ENCODE measurements at regions not wholly inside any gene's neighbourhood (a gene's known extent, or its start where the extent isn't known, plus 50 kb on each side); places are given as distances from the start of the nearest gene placed in this dataset.

- H3K9me2 ChIP-seq (ENCODE audit: insufficient read depth, low read length), result no peaks in the 10 kb centered on the region
- no peaks in the 10 kb centered on the region for H3K36me3 ChIP-seq (ENCODE audit: insufficient read depth, low read length)
- no peaks in the 10 kb centered on the region for H4K20me1 ChIP-seq (ENCODE audit: insufficient read depth, low read length)
- no peaks in the 10 kb centered on the region for H3K79me2 ChIP-seq (ENCODE audit: insufficient read depth, low read depth, low read length)
- no peak for DNase-seq (ENCODE audit: low spot score)
- no TSS peak for BruUV-seq (replicated peaks)
- TF ChIP-seq CTCF (conservative IDR thresholded peaks at IDR 0.05; ENCODE audit: low read length), result no peak
- no peak for TF ChIP-seq EZH2phosphoT487 (IDR thresholded peaks at IDR 0.05; ENCODE audit: borderline replicate concordance, low read depth, low read length)
- POLR2A ChIA-PET, result no interaction called here
- no peak overlapping the region for H3K4me3 ChIP-seq (ENCODE audit: low read depth, low read length, poor library complexity, severe bottlenecking)
- intact Hi-C loops (cut with micrococcal nuclease; ENCODE audit: unreplicated experiment), result no loop called here
- CTCF ChIA-PET (ENCODE audit: unreplicated experiment), result no interaction called here
- no peaks in the 10 kb centered on the region for H3K9me3 ChIP-seq (ENCODE audit: low read length)
- no peaks in the 10 kb centered on the region for H3K4me1 ChIP-seq (ENCODE audit: insufficient read depth, low read length, poor library complexity, severe bottlenecking)
- no peak overlapping the region for H3K4me2 ChIP-seq (ENCODE audit: low read length)
- H3K27ac ChIP-seq (ENCODE audit: low read depth, low read length, poor library complexity, severe bottlenecking), result no peak overlapping the region
- no peak overlapping the region for H2AFZ ChIP-seq (ENCODE audit: low read length)
Measured at GRCh38 chr10:108360187-108360586, 1195.7 kb upstream of the SORCS1 start.

GRCh38 chr10:108358912-108359311 lies 1194.4 kb upstream of the SORCS1 start:
- no peak for DNase-seq (ENCODE audit: low spot score)
- CTCF ChIA-PET (ENCODE audit: unreplicated experiment), result no interaction called here

GRCh38 chr10:108352771-108353170 lies 1188.3 kb upstream of the SORCS1 start:
- intact Hi-C loops (cut with micrococcal nuclease; ENCODE audit: unreplicated experiment), result no loop called here
- Histone ChIP-seq H3K9me3 (ENCODE audit: low read length) (no peaks in the 10 kb centered on the region), H3K4me3 (ENCODE audit: low read depth, low read length, poor library complexity, severe bottlenecking) (no peak overlapping the region), H3K4me2 (ENCODE audit: low read length) (no peak overlapping the region), H3K9me2 (ENCODE audit: insufficient read depth, low read length) (no peaks in the 10 kb centered on the region), H2AFZ (ENCODE audit: low read length) (no peak overlapping the region), H3K4me1 (ENCODE audit: insufficient read depth, low read length, poor library complexity, severe bottlenecking) (no peaks in the 10 kb centered on the region), H3K27ac (ENCODE audit: low read depth, low read length, poor library complexity, severe bottlenecking) (no peak overlapping the region), H4K20me1 (ENCODE audit: insufficient read depth, low read length) (no peaks in the 10 kb centered on the region), H3K79me2 (ENCODE audit: insufficient read depth, low read depth, low read length) (no peaks in the 10 kb centered on the region), H3K36me3 (ENCODE audit: insufficient read depth, low read length) (no peaks in the 10 kb centered on the region)
- DNase-seq (ENCODE audit: low spot score), result no peak
- POLR2A ChIA-PET, result no interaction called here
- CTCF ChIA-PET (ENCODE audit: unreplicated experiment), result no interaction called here
- no TSS peak for BruUV-seq (replicated peaks)
- no peak for TF ChIP-seq CTCF (conservative IDR thresholded peaks at IDR 0.05; ENCODE audit: low read length)
- no peak for TF ChIP-seq EZH2phosphoT487 (IDR thresholded peaks at IDR 0.05; ENCODE audit: borderline replicate concordance, low read depth, low read length)

More at GRCh38 chr10:108358912-108359311, 1194.4 kb upstream of the SORCS1 start:
- Histone ChIP-seq H3K9me3 (ENCODE audit: low read length) (no peaks in the 10 kb centered on the region), H3K27ac (ENCODE audit: low read depth, low read length, poor library complexity, severe bottlenecking) (no peak overlapping the region), H2AFZ (ENCODE audit: low read length) (no peak overlapping the region), H3K36me3 (ENCODE audit: insufficient read depth, low read length) (no peaks in the 10 kb centered on the region), H3K9me2 (ENCODE audit: insufficient read depth, low read length) (no peaks in the 10 kb centered on the region), H3K4me1 (ENCODE audit: insufficient read depth, low read length, poor library complexity, severe bottlenecking) (no peaks in the 10 kb centered on the region), H3K4me2 (ENCODE audit: low read length) (no peak overlapping the region), H3K4me3 (ENCODE audit: low read depth, low read length, poor library complexity, severe bottlenecking) (no peak overlapping the region), H3K79me2 (ENCODE audit: insufficient read depth, low read depth, low read length) (no peaks in the 10 kb centered on the region), H4K20me1 (ENCODE audit: insufficient read depth, low read length) (no peaks in the 10 kb centered on the region)
- intact Hi-C loops (cut with micrococcal nuclease; ENCODE audit: unreplicated experiment), result no loop called here
- POLR2A ChIA-PET, result interaction anchor here (0.5 to 0.6 kb wide), 2 partner anchors 24 to 1246 kb away, joined by 3 read pairs; no protein-coding TSS in a partner anchor
- BruUV-seq (replicated peaks), result no TSS peak
- TF ChIP-seq EZH2phosphoT487 (IDR thresholded peaks at IDR 0.05; ENCODE audit: borderline replicate concordance, low read depth, low read length) (no peak), CTCF (conservative IDR thresholded peaks at IDR 0.05; ENCODE audit: low read length) (0 out of 2 replicates have a peak, but pooled peaks have one; percentile 18)

Measured in OCI-LY7 (cell line).